Neural cell (in vitro differentiated cells): ENCODE measurements at regions not wholly inside any gene's neighbourhood (a gene's known extent, or its start where the extent isn't known, plus 50 kb on each side); places are given as distances from the start of the nearest gene placed in this dataset.

ENCODE experiments used
- EP300 ChIP-seq: fragments of 450-650 bp; conservative IDR thresholded peaks from 2 replicates; pipeline ENCODE4 v1.6.1; 2014; ENCODE audit warnings: antibody characterized with exemption, mild to moderate bottlenecking, moderate library complexity; ENCODE audit not compliant: poor library complexity, severe bottlenecking
- EZH2 ChIP-seq: fragments of 200-600, 300-800 bp; shearing (Covaris generic), sonication (generic); IDR thresholded peaks from 2 replicates; pipeline ENCODE4 v1.6.1; 2014; ENCODE audit warnings: antibody characterized with exemption, low read length, borderline replicate concordance, mild to moderate bottlenecking; ENCODE audit not compliant: insufficient read depth, poor library complexity, severe bottlenecking
- MXI1 ChIP-seq: fragments of 450-650 bp; conservative IDR thresholded peaks from 2 replicates; pipeline ENCODE4 v1.6.1; 2014; ENCODE audit warnings: antibody characterized with exemption, mild to moderate bottlenecking; ENCODE audit not compliant: poor library complexity, severe bottlenecking
- POLR2AphosphoS5 ChIP-seq: IDR thresholded peaks from 2 replicates; pipeline ENCODE4 v1.6.1; 2012
- RAD21 ChIP-seq: fragments of 450-650 bp; conservative IDR thresholded peaks from 2 replicates; pipeline ENCODE4 v1.6.1; 2014; ENCODE audit warnings: antibody characterized with exemption, mild to moderate bottlenecking, moderate library complexity
- REST ChIP-seq: IDR thresholded peaks from 2 replicates; pipeline ENCODE4 v1.6.1; 2012; ENCODE audit warnings: borderline replicate concordance
- SMC3 ChIP-seq: fragments of 450-650 bp; conservative IDR thresholded peaks from 2 replicates; pipeline ENCODE4 v1.6.1; 2014; ENCODE audit warnings: antibody characterized with exemption, mild to moderate bottlenecking, moderate library complexity; ENCODE audit not compliant: poor library complexity
- TAF1 ChIP-seq: IDR thresholded peaks from 2 replicates; pipeline ENCODE4 v1.6.1; 2012; ENCODE audit warnings: low read depth
- TF ChIP-seq, protein P1 (sequence below): fragments of 450-650 bp; IDR thresholded peaks from 2 replicates; pipeline ENCODE4 v1.5.1; 2014; ENCODE audit warnings: antibody characterized with exemption, mild to moderate bottlenecking, moderate library complexity; ENCODE audit not compliant: poor library complexity, severe bottlenecking

GRCh38 chr10:60488111-60488669 is 98.5 kb upstream of the ANK3 start:
- TF ChIP-seq RAD21 (no peak), EZH2 (no peak), MXI1 (no peak), REST (no peak), EP300 (no peak), POLR2AphosphoS5 (no peak), SMC3 (no peak), TAF1 (no peak)
- TF ChIP-seq, protein P1, sequence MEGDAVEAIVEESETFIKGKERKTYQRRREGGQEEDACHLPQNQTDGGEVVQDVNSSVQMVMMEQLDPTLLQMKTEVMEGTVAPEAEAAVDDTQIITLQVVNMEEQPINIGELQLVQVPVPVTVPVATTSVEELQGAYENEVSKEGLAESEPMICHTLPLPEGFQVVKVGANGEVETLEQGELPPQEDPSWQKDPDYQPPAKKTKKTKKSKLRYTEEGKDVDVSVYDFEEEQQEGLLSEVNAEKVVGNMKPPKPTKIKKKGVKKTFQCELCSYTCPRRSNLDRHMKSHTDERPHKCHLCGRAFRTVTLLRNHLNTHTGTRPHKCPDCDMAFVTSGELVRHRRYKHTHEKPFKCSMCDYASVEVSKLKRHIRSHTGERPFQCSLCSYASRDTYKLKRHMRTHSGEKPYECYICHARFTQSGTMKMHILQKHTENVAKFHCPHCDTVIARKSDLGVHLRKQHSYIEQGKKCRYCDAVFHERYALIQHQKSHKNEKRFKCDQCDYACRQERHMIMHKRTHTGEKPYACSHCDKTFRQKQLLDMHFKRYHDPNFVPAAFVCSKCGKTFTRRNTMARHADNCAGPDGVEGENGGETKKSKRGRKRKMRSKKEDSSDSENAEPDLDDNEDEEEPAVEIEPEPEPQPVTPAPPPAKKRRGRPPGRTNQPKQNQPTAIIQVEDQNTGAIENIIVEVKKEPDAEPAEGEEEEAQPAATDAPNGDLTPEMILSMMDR: no peak
